ENCODE measurements at regions not wholly inside any gene's neighbourhood (a gene's known extent, or its start where the extent isn't known, plus 50 kb on each side); places are given as distances from the start of the nearest gene placed in this dataset.
"Not testable (repeated sequence)": the region's sequence is repeated elsewhere in the genome, so short reads cannot be mapped to it uniquely, and the experiment has no call there.

DNA sequence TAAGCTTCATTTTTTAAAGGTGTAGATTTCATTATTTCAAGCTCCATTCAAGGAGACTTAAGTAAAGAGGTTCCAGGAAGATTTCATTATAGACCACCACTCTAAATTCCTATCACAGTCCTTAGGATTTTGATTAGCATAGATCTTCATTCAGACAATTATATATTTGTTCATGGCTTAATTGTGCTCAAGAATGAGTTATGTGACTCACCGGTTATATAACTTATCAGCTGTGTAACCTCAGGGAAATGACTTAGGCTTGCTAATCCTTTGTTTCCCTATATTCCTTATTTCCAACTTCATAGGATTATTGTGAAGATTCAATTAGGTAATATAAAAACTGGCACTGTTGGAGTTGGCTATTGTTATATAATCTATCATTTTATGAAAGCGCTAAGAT is 632.8 kb upstream of the SPRY2 start:
- no peak for FAIRE-seq

DNA sequence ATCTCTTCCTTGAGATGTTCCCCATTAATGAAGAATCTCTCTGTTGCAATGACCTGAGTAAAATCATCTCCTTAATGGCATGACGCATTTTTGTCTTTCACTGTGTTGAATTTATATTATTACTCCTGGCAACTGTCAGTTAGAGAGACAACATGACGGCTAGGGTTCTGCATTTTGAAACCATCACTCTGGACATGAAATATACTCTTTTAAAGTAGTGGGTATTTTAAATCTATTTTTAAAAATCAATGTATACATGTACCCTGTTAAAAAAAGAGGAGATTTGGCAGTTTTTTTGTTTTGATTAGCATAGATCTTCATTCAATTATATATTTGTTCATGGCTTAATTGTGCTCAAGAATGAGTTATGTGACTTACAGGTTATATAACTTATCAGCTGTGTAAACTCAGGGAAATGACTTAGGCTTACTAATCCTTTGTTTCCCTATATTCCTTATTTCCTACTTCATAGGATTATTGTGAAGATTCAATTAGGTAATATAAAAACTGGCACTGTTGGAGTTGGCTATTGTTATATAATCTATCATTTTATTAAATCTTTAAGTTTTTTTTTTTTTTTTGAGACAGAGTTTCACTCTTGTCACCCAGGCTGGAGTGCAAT is 632.0 kb upstream of the SPRY2 start:
- FAIRE-seq = no peak

DNA sequence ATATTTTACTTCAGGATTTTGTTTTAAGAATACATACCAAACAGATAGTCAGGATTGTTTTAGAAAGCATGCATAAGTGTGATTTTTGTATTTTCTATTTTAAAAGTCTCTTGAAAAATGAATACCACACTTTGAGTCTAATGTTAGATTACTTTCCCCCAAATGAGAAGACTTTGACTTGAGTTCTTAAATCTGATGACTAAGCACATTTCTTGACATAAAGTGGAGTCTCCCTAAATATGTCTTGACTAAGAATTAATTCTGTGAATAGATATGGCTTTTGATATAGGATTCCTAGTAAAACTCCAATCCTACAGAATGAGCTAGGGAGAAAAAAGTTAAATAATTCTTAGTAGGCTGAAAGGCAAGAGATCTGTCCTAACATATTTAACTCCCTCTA is 624.2 kb upstream of the SPRY2 start:
- no peak for FAIRE-seq

GRCh38 chr13:80962855-80963254 is 621.9 kb upstream of the SPRY2 start:
- FAIRE-seq = no peak

DNA sequence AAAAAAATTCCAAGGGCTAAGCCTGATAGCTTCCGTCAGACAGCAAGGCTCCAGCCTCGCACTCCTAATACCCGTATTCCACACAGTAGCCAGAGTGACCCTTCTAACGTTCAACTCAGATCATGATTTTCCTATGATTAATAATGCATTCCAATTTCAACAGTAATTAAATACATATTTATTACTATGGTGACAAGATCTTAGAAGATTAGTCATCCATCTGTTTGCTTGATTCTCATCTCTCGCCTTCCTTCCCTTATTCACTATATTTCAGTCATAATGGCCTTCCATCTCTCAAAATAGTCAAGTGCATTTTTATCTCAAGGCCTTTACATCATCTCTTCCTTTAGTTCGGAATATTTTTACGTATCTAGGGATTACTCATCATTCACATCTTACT is 621.2 kb upstream of the SPRY2 start:
- no peak for FAIRE-seq

- FAIRE-seq = no peak
Observed at GRCh38 chr13:80957019-80957655, 616.2 kb upstream of the SPRY2 start.

DNA sequence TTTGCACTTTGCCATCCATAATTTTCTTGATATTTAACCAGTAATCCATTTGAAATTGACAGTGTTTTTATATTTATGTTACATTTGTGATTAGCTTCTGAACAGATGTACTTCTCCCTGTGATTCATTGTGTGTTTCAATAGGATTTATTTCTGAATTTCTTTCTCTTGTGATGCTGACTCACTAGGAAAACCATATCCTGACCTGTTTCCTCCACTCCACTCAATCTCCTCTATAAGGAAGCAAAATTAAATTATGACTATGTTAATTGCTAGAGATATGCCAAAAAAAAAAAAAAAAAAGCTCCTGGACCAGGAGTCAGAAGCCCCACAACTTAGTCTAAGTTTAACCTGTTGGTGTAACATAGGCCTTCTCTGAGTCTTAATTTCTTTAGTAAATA is 614.6 kb upstream of the SPRY2 start:
- no peak for FAIRE-seq

DNA sequence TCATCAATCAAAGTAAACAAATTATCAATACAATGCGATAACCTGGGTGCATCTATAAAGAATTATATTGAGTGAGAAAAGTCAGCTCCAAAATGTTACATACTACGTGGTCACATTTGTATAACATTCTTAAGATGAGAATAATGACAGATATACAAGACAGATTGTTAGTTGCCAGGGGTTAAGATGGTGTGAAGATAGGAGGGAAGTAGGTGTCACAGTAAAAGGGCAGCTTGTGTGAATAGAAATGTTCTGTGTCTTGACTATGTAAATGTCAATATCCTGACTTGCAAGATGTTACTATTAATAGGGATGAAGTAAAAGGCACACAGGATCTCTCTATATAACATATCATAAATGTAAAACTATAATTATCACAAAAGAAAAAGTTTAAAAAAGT is 611.2 kb upstream of the SPRY2 start:
- no peak for FAIRE-seq

DNA sequence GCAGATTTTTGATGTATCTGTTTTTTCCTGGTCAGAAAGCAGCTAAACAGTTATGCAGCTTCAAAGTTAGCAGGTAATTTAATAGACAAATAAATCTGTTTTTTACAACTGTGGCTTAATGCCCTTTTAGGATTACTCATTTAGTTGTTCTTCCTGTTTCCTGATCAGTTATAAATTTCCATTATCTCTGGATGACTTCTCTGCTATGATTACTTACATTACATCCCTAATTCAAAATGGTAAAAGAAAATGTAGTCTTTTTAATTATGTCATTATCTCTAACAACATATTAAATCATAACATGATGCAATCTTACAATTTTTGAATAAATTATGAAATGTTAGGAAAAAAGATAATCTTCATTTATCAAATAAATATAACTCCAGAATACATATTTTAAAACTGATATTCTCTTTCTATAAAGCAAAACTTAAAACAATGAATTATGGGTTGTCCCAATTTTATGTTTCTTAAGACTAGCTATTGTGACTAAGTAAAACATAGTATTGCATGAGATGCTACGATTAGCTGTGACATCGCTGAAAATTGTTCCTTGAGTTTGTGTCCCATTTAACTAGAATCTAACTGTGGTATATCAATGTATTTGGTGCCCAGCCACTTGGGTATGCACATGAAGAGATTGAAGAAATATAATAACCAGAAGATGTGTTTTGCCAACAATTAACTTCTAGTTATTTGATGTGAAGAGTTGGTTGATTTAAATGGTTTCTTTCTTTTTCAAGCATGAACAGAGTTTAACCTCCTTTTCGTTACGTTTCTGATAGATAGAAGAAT is 605.3 kb upstream of the SPRY2 start:
- peak; percentile 60 for FAIRE-seq

- FAIRE-seq = no peak
Observed at GRCh38 chr13:80945328-80945727, 604.4 kb upstream of the SPRY2 start.

DNA sequence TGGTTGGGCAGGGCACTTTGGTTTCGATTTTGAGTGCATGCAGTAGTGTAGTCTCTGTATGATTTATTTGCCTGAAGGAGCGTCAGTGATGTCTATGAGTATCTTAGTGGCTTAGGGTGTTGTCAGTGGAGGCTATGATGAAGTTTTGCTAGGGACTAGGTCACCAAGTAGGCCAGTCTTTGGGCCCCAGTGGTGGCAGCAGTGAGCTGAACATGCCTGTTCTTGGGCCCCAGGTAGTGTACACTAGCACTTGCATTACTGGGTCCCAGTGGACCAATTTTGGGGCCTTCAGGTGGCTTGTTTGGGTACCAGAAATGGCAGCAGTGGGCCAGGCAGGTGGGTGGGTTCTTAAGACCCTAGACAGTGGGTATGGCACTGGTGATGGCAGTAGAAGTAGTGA is 598.7 kb upstream of the SPRY2 start:
- no peak for FAIRE-seq

DNA sequence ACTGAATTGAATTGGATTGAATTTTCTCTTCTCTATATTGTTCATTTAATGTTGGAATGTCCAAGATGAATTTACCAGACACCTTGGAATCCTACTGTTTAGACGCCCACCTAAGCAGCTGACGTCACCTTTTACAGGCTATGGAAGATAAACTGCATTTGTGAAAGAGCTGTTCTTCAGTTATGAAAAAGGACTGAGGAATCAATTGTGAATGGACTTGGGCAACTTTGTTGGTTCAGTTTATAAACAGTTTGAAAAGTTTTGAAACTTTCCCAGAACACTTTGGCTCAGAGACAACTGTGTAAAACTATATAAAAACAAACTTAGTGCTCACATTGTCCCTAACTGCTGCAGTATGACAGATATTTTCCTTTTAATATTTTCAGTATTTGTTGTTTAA is 590.8 kb upstream of the SPRY2 start:
- FAIRE-seq = no peak

- FAIRE-seq = no peak
Observed at GRCh38 chr13:80931118-80931517, 590.2 kb upstream of the SPRY2 start.

DNA sequence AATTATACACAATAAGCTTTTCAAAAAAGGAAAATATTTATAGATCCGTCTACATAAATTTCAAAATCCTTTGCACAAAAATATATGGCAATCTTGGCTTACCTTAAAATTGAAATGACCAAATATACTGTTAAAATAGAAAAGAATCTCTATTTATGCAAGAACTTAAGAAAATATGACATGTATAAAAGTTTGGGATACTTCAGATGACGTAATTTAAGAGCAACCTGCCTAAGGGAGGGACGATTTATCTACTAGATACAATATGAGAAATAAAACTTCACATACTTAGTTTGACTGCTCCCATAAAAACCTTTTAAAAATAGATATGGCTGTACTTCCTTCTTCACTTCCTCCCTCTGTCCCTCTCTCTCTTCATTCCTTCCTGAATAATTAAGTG is 587.3 kb upstream of the SPRY2 start:
- FAIRE-seq = no peak

DNA sequence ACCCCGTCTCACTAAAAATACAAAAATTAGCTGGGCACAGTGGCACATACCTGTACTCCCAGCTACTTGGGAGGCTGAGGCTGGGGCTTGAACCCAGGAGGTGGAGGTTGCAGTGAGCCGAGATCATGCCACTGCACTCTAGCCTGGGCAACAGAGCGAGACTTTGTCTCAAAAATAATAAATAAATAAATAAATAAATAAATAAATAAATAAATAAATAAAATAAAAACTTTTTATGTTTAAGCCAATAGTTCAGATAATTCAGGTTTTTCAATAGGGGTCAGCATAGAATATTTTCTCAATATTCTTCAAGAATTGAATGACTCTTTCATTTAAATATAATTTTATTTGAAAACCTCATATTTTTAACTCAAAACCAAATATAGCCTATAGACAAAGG is 585.1 kb upstream of the SPRY2 start:
- FAIRE-seq = not testable (repeated sequence)

GRCh38 chr13:80924596-80924995 is 583.7 kb upstream of the SPRY2 start:
- FAIRE-seq = no peak

DNA sequence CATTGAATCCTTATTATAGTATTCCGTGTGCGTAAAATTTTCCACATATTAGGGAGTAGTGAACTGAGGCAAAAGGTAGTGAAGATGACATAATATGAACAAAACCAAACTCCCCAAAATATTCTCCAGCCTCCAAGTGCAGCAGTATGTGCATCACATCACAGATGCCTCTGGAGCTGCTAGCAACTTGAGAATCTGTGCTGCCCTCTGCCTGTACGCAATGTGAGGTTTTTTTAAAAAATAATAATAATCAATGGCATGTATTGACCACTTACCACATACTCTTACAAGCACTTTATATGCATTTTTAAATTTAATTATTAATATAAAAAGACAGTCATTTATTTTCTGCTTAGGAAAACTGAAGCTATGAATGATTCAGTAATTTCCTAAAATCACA is 583.0 kb upstream of the SPRY2 start:
- no peak for FAIRE-seq

GRCh38 chr13:80921971-80922370 is 581.0 kb upstream of the SPRY2 start:
- no peak for FAIRE-seq

DNA sequence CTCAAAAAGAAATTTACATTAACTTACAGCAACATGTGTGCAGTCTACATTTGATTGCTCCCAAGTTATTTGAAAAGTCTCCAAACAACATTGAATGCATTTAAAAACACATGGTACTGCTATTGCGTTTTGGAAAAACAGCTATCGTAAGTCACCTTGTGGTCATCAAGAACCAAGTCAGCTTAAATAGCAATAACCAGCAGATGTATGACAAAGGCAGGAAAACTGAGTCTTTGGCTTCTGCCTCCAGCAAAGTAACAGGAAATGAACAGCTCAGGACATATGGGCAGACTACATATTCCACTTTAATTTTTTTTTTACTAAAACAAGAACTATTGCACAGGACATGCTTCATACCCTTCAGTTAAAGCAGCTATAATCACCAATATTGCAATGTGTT is 580.6 kb upstream of the SPRY2 start:
- FAIRE-seq = no peak

DNA sequence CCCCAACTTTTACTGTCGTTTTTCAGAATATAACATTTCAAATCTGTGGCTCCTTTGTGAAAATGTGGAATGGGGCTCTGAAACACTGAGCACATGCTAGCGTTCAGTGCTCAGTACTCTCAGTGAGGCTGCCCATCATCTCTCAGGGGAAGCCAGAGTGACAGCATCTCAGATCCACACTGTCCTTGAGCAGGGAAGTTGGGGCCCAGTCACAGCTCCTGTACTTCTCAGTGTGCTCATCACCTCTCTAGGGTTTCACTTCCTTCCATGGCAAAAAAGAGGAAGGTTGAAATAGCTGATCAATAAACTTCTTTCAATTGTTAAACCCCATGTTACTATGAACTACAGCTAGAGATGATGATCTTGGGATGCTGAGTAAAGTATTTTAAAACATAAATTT is 565.9 kb upstream of the SPRY2 start:
- FAIRE-seq = no peak

GRCh38 chr13:80904386-80904785 is 563.5 kb upstream of the SPRY2 start:
- FAIRE-seq = no peak

GRCh38 chr13:80903911-80904310 is 563.0 kb upstream of the SPRY2 start:
- FAIRE-seq = no peak

DNA sequence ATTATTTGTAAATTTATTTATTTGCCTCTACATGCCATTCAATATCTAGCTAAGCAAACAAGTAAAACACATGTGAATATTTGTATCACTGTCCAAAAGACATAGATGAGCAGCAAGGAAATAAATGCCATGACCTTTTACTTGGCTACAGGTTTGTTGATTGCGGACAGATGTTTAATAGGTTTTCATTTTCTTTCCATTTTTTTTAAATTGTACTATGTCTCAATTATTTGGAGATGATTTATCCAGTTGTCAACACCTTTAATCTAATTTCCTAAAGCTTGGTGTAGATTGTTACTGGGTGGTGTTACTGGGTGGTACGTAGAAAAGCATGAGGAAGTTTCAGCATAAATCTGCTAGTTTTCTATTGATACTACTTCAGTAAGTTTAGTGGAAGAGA is 560.6 kb upstream of the SPRY2 start:
- FAIRE-seq = no peak

GRCh38 chr13:80901111-80901510 is 560.2 kb upstream of the SPRY2 start:
- no peak for FAIRE-seq

Measured in A204.1 (cell line).